ENCODE measurements at regions not wholly inside any gene's neighbourhood (a gene's known extent, or its start where the extent isn't known, plus 50 kb on each side); places are given as distances from the start of the nearest gene placed in this dataset.

DNA sequence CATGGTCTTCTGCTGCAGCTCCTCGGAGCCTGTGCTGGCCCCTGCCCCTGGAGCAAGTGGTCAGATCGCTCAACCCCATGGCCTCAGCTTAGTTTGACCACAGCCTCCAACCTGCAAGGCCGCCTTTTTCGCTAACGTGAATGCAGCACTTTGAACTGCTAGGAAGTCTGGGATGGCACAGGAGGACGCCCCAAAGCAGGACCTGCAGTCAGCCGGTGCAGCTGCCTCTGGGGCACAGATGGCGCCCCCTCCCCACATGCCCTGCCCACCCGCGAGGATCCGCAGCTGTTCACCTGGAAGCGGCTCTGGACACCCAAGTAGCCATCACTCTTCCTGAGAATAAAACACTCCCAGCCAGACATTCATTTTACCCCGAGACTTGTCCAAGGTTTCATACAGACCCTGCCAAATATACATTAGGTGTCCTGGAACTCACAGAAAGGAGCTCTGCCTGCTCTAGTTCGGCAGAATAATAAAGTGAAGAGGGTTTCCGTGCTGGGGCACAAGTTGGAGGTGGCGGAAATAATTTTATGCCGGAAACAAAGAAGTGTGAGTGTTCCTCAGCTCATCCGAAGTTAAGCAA is 510.1 kb downstream of the EIPR1 start:
- in situ Hi-C loops (cut with HindIII; ENCODE audit: low sequenced_read_pairs) = no loop called here
- TF ChIP-seq, protein P1, sequence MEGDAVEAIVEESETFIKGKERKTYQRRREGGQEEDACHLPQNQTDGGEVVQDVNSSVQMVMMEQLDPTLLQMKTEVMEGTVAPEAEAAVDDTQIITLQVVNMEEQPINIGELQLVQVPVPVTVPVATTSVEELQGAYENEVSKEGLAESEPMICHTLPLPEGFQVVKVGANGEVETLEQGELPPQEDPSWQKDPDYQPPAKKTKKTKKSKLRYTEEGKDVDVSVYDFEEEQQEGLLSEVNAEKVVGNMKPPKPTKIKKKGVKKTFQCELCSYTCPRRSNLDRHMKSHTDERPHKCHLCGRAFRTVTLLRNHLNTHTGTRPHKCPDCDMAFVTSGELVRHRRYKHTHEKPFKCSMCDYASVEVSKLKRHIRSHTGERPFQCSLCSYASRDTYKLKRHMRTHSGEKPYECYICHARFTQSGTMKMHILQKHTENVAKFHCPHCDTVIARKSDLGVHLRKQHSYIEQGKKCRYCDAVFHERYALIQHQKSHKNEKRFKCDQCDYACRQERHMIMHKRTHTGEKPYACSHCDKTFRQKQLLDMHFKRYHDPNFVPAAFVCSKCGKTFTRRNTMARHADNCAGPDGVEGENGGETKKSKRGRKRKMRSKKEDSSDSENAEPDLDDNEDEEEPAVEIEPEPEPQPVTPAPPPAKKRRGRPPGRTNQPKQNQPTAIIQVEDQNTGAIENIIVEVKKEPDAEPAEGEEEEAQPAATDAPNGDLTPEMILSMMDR (IDR thresholded peaks at IDR 0.05; ENCODE audit: low read depth, low read length, missing control alignments) = no peak
- no peak for DNase-seq (ENCODE audit: low read depth)
- no peak overlapping the region for H3K4me3 ChIP-seq (ENCODE audit: low read depth, low read length)

DNA sequence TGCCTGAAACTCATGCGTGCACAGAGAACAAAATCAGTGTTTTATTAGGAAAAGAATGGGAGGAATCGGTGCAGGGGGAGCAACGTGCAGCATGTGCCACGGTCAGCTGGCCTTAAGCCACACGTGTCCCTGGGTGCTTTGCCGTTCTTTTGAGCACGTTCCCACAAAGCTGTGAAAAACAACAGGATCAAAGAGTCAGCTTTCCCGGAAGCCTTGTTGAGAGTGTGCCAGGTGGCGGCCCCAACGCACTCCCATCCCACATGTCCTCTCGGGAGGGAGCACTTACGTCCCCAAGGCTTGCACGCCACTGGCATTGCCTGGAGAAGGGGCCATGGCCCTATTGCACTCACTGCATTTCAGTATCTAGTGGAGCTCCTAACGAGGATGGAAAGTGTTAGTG is 511.2 kb downstream of the EIPR1 start:
- no peak overlapping the region for H3K4me3 ChIP-seq (ENCODE audit: low read depth, low read length)
- no peak for DNase-seq (ENCODE audit: low read depth)
- in situ Hi-C loops (cut with HindIII; ENCODE audit: low sequenced_read_pairs) = no loop called here
- TF ChIP-seq, protein P1 (IDR thresholded peaks at IDR 0.05; ENCODE audit: low read depth, low read length, missing control alignments) = no peak

DNA sequence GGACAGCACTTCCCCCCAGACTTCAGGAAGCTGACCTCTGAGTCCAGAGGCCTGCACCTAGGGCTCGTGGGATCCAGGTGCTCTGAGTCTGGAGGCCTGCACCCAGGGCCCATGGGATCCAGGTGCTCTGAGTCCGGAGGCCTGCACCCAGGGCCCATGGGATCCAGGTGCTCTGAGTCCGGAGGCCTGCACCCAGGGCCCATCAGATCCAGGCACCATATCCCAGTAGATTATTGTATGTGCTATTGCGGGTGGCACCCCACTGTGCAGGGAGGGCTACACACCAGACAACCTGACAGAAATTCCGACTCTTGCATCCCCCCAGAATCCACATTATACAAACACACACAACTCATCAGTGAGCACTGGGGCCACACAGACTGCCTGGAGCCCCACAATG is 515.2 kb downstream of the EIPR1 start:
- no peak for DNase-seq (ENCODE audit: low read depth)
- in situ Hi-C loops (cut with HindIII; ENCODE audit: low sequenced_read_pairs) = no loop called here
- TF ChIP-seq, protein P1 (IDR thresholded peaks at IDR 0.05; ENCODE audit: low read depth, low read length, missing control alignments) = no peak

DNA sequence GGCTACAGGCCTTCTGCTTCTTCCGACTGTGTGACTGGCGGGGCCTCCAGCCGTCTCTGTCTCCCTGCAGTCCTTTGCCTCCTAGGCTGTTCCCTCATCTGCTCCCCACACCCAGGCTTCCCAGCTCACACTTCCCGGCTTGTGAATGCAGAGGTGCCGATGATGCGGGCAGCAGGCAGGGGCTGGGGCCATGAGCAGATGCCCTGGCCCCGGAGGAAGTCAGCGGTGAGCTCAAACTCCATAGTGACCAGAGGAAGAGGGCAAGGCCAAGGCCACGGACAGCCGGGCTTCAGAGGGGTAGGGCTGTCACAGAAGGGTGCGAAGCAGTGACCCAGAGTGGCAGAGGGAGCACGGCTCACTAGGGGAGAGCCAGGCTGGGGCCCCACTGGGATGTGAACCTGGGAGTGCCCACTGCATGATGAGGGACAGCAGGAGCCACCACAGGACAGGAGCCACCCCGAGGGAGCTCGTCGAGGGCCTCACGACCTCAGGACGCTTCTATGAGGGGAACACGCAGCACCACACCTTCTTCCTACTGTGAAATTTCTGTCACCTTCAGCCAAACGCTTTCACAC is 515.9 kb downstream of the EIPR1 start:
- in situ Hi-C loops (cut with HindIII; ENCODE audit: low sequenced_read_pairs) = no loop called here
- H3K4me3 ChIP-seq (ENCODE audit: low read depth, low read length) = no peak overlapping the region
- TF ChIP-seq, protein P1 (IDR thresholded peaks at IDR 0.05; ENCODE audit: low read depth, low read length, missing control alignments) = no peak
- no peak for DNase-seq (ENCODE audit: low read depth)

More for the DNA sequence above, 515.2 kb downstream of the EIPR1 start:
- H3K4me3 ChIP-seq (ENCODE audit: low read depth, low read length) = no peak overlapping the region

DNA sequence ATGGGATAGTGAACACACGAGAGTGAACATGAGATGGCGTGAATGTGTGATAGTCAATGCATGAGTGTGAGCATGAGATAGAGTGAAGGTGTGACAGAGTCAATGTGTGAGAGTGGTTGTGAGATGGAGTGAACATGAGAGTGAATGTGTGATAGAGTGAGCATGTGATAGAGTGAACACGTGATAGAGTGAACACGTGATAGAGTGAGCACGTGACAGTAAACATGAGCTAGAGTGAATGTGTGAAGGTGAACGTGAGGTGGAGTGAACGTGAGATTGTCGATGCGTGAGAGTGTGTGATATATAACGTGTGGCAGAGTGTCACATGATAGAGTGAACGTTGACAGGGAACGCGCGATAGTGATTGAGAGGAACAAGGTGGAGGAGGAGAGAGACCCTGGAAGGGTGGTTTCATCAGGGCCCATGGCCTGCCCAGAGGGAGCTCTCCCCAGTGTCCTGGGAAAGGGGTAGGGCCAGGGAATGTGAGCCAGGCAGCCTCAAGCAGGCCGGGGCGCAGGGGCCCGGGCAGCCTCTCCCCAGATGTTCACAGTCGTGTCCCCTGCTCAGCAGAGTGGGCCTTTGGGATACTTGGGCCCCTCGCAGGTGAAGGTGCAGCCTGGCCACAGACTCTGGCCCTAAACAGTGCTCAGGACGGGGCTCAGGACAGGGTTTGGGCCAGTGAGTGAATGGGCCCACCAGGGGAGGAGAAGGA is 516.9 kb downstream of the EIPR1 start:
- no peak for DNase-seq (ENCODE audit: low read depth)
- TF ChIP-seq, protein P1 (IDR thresholded peaks at IDR 0.05; ENCODE audit: low read depth, low read length, missing control alignments) = no peak
- H3K4me3 ChIP-seq (ENCODE audit: low read depth, low read length) = no peak overlapping the region
- in situ Hi-C loops (cut with HindIII; ENCODE audit: low sequenced_read_pairs) = no loop called here

DNA sequence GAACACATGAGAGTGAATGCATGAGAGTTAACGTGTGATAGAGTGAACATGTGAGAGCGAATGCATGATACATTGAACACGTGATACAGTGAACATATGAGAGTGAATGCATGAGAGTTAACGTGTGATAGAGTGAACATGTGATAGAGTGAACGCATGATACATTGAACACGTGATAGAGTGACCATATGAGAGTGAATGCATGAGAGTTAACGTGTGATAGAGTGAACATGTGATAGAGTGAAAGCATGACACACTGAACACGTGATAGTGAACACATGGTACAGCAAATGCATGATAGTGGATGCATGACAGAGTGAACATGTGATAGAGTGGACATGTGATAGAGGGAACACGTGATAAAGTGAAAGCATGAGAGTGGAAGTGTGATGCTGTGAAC is 517.9 kb downstream of the EIPR1 start:
- TF ChIP-seq, protein P1 (IDR thresholded peaks at IDR 0.05; ENCODE audit: low read depth, low read length, missing control alignments) = no peak
- in situ Hi-C loops (cut with HindIII; ENCODE audit: low sequenced_read_pairs) = no loop called here
- no peak overlapping the region for H3K4me3 ChIP-seq (ENCODE audit: low read depth, low read length)
- no peak for DNase-seq (ENCODE audit: low read depth)

Data from astrocyte of the cerebellum (primary cell).